Activated T-helper 17 cell treated with anti-CD3 and anti-CD28 coated beads, Interleukin-2, amount 50 U/mL, for 72 hours (primary cell): ENCODE measurements at regions not wholly inside any gene's neighbourhood (a gene's known extent, or its start where the extent isn't known, plus 50 kb on each side); places are given as distances from the start of the nearest gene placed in this dataset.

Experiments
- ATAC-seq: fragments of 150-1000 bp; cut with Tn5 transposase; replicated peaks from 2 replicates; pipeline ENCODE4 v1.10.0; 2021; ENCODE audit warnings: mild to moderate bottlenecking, moderate library complexity
- H3K27ac Mint-ChIP-seq: one replicate; pipeline ENCODE4 v1.8.0; 2022; ENCODE audit warnings: mixed read lengths
- H3K27me3 Mint-ChIP-seq: one replicate; pipeline ENCODE4 v1.8.0; 2022; ENCODE audit warnings: mixed read lengths
- H3K36me3 Mint-ChIP-seq: one replicate; pipeline ENCODE4 v1.8.0; 2022; ENCODE audit warnings: low read depth, mild to moderate bottlenecking, mixed read lengths
- H3K4me1 Mint-ChIP-seq: one replicate; pipeline ENCODE4 v1.8.0; 2022; ENCODE audit warnings: mixed read lengths
- H3K4me3 Mint-ChIP-seq: one replicate; pipeline ENCODE4 v1.8.0; 2022; ENCODE audit warnings: mild to moderate bottlenecking, mixed read lengths
- H3K9me3 Mint-ChIP-seq: one replicate; pipeline ENCODE4 v1.8.0; 2022; ENCODE audit warnings: mixed read lengths

- H3K4me3 Mint-ChIP-seq = no peak overlapping the region
- H3K27ac Mint-ChIP-seq = no peak overlapping the region
- no peaks in the 10 kb centered on the region for H3K27me3 Mint-ChIP-seq
- no peak for ATAC-seq
- H3K36me3 Mint-ChIP-seq = no peaks in the 10 kb centered on the region
- peaks cover 8% of the 10 kb centered on the region for H3K9me3 Mint-ChIP-seq
- H3K4me1 Mint-ChIP-seq = no peaks in the 10 kb centered on the region
Observed at GRCh38 chr4:31518796-31519250, 798.7 kb downstream of the PCDH7 start.

DNA sequence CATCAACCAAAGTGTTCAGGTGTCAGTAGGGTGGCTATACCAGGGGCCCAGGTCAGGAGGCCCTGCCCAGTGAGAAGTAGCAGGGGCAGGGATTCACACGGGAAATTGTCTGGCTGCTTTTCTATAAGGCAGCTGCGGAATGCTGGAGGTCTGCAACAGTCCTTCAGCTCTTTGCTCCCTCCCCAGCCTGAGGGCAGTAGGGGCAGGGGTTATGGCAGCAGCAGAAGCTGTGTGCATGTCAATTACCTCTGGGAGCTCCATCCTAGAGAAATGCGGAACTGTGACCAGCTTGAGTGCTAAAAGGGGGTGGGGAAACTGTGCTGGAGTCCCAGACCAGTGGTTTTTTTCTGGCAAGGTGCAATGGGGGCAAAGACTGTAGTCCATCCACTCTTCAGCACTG is 810.4 kb downstream of the PCDH7 start:
- H3K4me1 Mint-ChIP-seq = no peaks in the 10 kb centered on the region
- no peak for ATAC-seq
- no peaks in the 10 kb centered on the region for H3K36me3 Mint-ChIP-seq
- H3K4me3 Mint-ChIP-seq = no peak overlapping the region
- H3K9me3 Mint-ChIP-seq = peaks cover 18% of the 10 kb centered on the region
- no peaks in the 10 kb centered on the region for H3K27me3 Mint-ChIP-seq
- H3K27ac Mint-ChIP-seq = no peak overlapping the region

DNA sequence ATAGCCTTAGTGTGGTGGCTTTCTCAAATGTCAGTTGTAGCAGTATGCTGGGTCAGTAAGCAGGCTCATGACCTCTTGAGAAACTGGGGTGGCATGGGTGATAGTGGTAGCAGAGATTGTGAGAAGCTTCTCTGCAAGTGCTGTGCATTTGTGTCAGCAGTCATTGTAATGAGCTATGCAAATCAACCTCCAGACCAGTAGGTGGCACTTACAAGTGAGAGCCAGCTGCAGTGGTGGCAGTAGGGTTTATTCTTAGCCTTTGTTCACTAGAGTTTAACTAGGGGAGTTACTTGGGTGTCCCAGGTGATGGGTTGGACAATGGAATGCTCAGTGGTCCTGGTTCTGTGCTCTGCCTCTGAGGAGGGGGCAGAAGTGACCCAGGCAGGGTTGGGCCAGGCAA is 818.7 kb downstream of the PCDH7 start:
- ATAC-seq = no peak
- Mint-ChIP-seq H3K27ac (no peak overlapping the region), H3K4me1 (no peaks in the 10 kb centered on the region), H3K36me3 (no peaks in the 10 kb centered on the region), H3K4me3 (no peak overlapping the region), H3K27me3 (no peaks in the 10 kb centered on the region), H3K9me3 (peaks cover 27% of the 10 kb centered on the region)

DNA sequence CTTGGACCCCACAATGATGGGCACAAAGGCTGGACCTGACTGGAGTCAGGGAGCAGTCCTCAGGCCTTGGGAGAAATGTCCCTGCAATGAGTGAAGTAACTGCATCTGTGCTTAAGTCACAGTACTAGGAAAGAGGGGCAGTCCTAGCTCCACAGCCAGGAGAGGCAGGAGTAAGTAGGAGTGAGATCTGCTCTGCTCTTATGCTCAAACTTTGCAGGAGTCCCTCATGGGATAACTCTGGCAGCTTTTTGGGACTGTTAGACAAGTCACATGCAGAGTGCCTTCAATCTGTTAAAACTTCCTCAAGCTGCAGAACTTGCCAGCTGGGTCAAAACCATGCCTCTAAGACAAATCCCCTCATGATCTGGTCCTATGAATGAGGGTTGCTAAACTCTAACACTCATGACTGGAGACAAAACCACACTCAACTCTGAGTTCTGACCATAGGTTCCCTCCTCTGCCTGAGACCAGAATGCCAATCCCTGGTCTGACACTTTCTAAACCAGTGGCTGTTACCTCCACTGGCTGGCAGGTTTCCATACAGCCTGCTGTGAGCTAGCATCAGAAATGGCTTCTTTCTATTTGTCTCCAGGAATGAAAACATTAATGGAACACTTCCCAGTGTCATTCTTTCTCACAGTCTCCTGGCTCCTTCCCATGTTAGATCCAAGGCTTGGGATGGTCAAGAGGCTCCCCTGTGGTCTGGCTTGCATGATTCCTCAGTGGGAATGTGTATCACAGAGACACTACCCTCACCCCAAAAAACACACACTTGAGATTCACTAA is 819.3 kb downstream of the PCDH7 start:
- Mint-ChIP-seq H3K4me1 (no peaks in the 10 kb centered on the region), H3K4me3 (no peak overlapping the region), H3K36me3 (no peaks in the 10 kb centered on the region), H3K9me3 (peaks cover 27% of the 10 kb centered on the region), H3K27ac (no peak overlapping the region), H3K27me3 (no peaks in the 10 kb centered on the region)
- ATAC-seq = no peak

GRCh38 chr4:31545330-31545729 is 825.2 kb downstream of the PCDH7 start:
- no peak for ATAC-seq
- Mint-ChIP-seq H3K27me3 (no peaks in the 10 kb centered on the region), H3K27ac (no peak overlapping the region), H3K4me3 (no peak overlapping the region), H3K4me1 (no peaks in the 10 kb centered on the region), H3K9me3 (peaks cover 3% of the 10 kb centered on the region), H3K36me3 (no peaks in the 10 kb centered on the region)

DNA sequence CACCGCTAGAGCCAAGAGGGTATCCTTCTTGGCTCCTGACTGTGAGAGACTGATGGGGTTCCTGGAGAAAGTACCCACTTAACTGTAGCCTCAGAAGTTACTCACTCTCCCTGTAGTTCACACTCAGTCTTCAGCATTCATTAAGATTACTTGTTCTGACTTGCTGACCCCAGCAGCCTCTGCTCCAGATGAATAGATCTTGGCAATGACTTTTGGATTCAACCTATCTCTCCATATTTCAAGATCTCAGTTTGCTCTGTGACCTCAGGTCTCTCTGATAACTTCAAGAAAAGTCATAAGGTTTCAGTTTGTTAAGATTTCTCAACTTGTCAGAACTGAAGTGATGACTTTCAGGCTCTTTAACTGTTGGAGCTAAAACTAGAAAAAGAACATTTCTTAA is 825.6 kb downstream of the PCDH7 start:
- Mint-ChIP-seq H3K4me3 (no peak overlapping the region), H3K9me3 (peaks cover 3% of the 10 kb centered on the region), H3K4me1 (no peaks in the 10 kb centered on the region), H3K27ac (no peak overlapping the region), H3K27me3 (no peaks in the 10 kb centered on the region), H3K36me3 (no peaks in the 10 kb centered on the region)
- no peak for ATAC-seq

DNA sequence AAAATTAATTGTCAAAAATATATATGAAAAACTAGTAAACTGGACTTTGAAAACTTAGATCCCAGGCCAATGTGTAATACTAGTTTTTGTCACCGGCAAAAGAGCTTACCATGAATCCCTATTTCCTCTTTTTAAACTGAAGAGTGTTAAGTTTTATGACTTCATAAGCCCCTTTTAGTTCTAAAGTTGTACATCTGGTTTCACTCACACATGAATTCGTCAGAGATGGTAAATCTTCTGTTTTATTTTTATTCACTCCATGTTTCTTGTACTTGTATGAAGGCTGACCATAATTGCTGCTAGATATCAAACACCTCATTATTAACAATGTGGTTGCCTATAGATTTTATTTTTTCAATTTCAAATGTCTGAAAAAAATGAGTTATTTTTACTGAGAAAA is 827.9 kb downstream of the PCDH7 start:
- Mint-ChIP-seq H3K9me3 (peaks cover 3% of the 10 kb centered on the region), H3K27ac (no peak overlapping the region), H3K36me3 (no peaks in the 10 kb centered on the region), H3K4me3 (no peak overlapping the region), H3K4me1 (no peaks in the 10 kb centered on the region), H3K27me3 (no peaks in the 10 kb centered on the region)
- no peak for ATAC-seq

DNA sequence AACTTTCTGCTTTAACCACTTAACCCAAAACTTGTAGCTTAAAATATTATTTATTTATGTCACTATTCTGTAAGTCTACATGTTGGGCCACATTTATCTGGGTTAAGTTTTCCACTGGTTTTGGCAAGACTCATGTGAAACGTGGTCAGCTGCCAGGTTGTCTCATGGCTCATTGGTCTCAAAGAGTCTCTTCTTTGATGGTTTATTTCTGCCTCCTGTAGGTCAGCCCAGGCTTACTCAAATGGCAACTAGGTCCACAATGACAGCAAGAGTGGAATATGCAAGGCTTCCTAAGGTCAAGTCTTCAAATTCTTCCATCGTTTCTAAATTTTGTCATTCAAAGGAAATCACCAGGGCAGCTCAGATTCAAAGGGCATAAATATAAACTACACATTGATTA is 828.7 kb downstream of the PCDH7 start:
- no peaks in the 10 kb centered on the region for H3K4me1 Mint-ChIP-seq
- no peak for ATAC-seq
- no peak overlapping the region for H3K27ac Mint-ChIP-seq
- H3K4me3 Mint-ChIP-seq = no peak overlapping the region
- H3K27me3 Mint-ChIP-seq = no peaks in the 10 kb centered on the region
- H3K36me3 Mint-ChIP-seq = no peaks in the 10 kb centered on the region
- H3K9me3 Mint-ChIP-seq = no peaks in the 10 kb centered on the region

DNA sequence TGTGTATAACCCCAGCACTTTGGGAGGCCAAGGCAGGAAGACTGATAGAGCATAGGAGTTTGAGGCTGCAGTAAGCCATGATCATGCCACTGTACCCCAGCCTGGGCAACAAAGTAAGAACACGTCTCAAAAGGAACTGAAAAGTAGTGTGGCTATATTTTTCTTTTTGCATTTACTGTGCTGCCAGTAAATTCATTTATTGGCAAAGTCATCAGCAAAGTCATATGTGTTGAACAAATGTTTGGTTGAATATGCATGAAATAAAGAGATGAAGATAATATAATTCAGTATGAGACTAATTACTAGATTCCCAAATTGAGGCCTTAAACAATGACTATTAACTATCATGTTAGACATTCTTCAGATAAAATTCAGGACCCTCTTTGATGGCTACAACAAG is 829.1 kb downstream of the PCDH7 start:
- Mint-ChIP-seq H3K27ac (no peak overlapping the region), H3K4me1 (no peaks in the 10 kb centered on the region), H3K4me3 (no peak overlapping the region), H3K27me3 (no peaks in the 10 kb centered on the region), H3K36me3 (no peaks in the 10 kb centered on the region), H3K9me3 (no peaks in the 10 kb centered on the region)
- ATAC-seq = no peak

- Mint-ChIP-seq H3K4me3 (no peak overlapping the region), H3K9me3 (peaks cover 12% of the 10 kb centered on the region), H3K27me3 (no peaks in the 10 kb centered on the region), H3K4me1 (no peaks in the 10 kb centered on the region), H3K36me3 (no peaks in the 10 kb centered on the region), H3K27ac (no peak overlapping the region)
- ATAC-seq = no peak
Observed at GRCh38 chr4:31557437-31557836, 837.3 kb downstream of the PCDH7 start.

DNA sequence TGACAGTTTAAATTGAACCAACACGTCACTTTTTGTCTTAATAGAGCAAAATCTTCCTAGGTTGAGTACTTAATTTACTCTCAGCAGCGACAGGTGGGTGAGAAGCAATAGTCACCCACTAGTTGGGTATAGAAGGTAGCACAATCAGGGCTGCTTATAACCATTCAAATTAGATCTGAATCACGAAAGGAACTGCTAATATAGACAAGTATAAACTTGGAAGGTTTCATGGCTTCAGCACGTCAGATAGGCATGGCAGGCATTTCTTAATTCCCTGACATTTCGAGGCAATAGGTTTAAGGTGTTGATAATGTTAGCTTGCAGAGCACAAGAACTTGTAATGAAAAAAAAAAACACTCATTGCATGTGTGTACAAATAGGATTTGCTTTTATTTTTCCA is 853.4 kb downstream of the PCDH7 start:
- no peak overlapping the region for H3K27ac Mint-ChIP-seq
- peaks cover 4% of the 10 kb centered on the region for H3K9me3 Mint-ChIP-seq
- no peaks in the 10 kb centered on the region for H3K27me3 Mint-ChIP-seq
- no peak for ATAC-seq
- H3K4me1 Mint-ChIP-seq = no peaks in the 10 kb centered on the region
- H3K36me3 Mint-ChIP-seq = no peaks in the 10 kb centered on the region
- no peak overlapping the region for H3K4me3 Mint-ChIP-seq

DNA sequence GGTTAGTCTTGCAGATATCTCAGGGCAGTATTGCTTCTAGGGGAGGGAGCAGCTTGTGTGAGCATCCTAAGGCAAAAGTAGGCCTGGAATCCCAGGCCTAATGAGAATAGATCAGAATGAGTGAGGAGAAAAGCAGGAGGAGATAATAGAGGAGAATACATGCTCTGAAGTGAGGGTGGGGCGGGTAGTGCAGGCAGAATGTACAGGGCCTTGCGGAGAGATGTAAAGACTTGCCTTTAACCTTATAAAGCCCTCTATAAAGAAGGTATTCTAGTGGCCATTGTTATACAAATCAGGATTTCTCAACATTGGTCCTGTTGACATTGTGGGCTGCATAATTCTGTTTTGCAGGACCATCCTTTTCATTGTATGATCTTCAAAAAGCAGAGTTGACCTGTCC is 855.3 kb downstream of the PCDH7 start:
- no peaks in the 10 kb centered on the region for H3K36me3 Mint-ChIP-seq

DNA sequence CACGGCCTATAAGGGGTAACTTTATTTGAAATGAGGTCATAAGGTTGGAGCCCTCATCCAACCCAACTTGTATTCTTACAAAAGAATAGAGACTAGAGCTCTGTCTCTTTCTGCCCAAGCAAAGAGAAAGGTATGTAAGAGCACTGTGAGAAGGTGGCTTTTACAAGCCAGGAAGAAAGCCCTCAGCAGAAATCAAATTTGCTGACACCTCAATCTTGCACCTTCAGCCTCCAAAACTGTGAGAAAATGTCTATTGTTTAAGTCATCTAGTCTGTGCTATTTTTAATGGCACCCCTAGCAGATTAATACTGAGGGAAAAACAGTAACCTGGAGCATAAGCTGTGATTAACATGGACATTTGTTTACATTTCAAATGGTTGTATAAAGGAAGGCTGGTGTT is 860.7 kb downstream of the PCDH7 start:
- Mint-ChIP-seq H3K36me3 (no peaks in the 10 kb centered on the region), H3K27me3 (no peaks in the 10 kb centered on the region), H3K9me3 (no peaks in the 10 kb centered on the region), H3K27ac (no peak overlapping the region), H3K4me3 (no peak overlapping the region), H3K4me1 (no peaks in the 10 kb centered on the region)
- no peak for ATAC-seq

More for the DNA sequence above, 855.3 kb downstream of the PCDH7 start:
- no peak overlapping the region for H3K27ac Mint-ChIP-seq
- H3K4me1 Mint-ChIP-seq = no peaks in the 10 kb centered on the region
- peaks cover 4% of the 10 kb centered on the region for H3K9me3 Mint-ChIP-seq
- no peak for ATAC-seq
- no peak overlapping the region for H3K4me3 Mint-ChIP-seq
- no peaks in the 10 kb centered on the region for H3K27me3 Mint-ChIP-seq

- Mint-ChIP-seq H3K4me1 (no peaks in the 10 kb centered on the region), H3K4me3 (no peak overlapping the region), H3K9me3 (peaks cover 4% of the 10 kb centered on the region), H3K27ac (no peak overlapping the region), H3K27me3 (no peaks in the 10 kb centered on the region), H3K36me3 (no peaks in the 10 kb centered on the region)
- ATAC-seq = no peak
Observed at GRCh38 chr4:31585503-31585902, 865.3 kb downstream of the PCDH7 start.

GRCh38 chr4:31592293-31592692 is 872.1 kb downstream of the PCDH7 start:
- H3K36me3 Mint-ChIP-seq = no peaks in the 10 kb centered on the region
- no peaks in the 10 kb centered on the region for H3K4me1 Mint-ChIP-seq
- no peaks in the 10 kb centered on the region for H3K27me3 Mint-ChIP-seq
- no peak for ATAC-seq
- H3K4me3 Mint-ChIP-seq = no peak overlapping the region
- peaks cover 13% of the 10 kb centered on the region for H3K9me3 Mint-ChIP-seq
- H3K27ac Mint-ChIP-seq = no peak overlapping the region

GRCh38 chr4:31595496-31595895 is 875.3 kb downstream of the PCDH7 start:
- no peak for ATAC-seq
- Mint-ChIP-seq H3K4me1 (no peaks in the 10 kb centered on the region), H3K27me3 (no peaks in the 10 kb centered on the region), H3K4me3 (no peak overlapping the region), H3K9me3 (peaks cover 16% of the 10 kb centered on the region), H3K36me3 (no peaks in the 10 kb centered on the region), H3K27ac (no peak overlapping the region)
